LNCaP clone FGC (cell line): ENCODE measurements at regions not wholly inside any gene's neighbourhood (a gene's known extent, or its start where the extent isn't known, plus 50 kb on each side); places are given as distances from the start of the nearest gene placed in this dataset.
A peak's percentile ranks its signal among the peaks of the same experiment; 100 is the strongest.
"Not testable (repeated sequence)": the region's sequence is repeated elsewhere in the genome, so short reads cannot be mapped to it uniquely, and the experiment has no call there.

Experiments
- DNase-seq: peaks from one replicate; pipeline ENCODE4 v3.0.0-alpha.2; 2011; ENCODE audit warnings: low read depth
- H3K4me3 ChIP-seq: 2 replicates; pipeline ENCODE4 v1.5.1; 2011; ENCODE audit warnings: mild to moderate bottlenecking, low read depth, low read length, control low read depth
- TF ChIP-seq, protein P1 (sequence below): IDR thresholded peaks from 2 replicates; pipeline ENCODE4 v1.5.1; 2012; ENCODE audit warnings: mild to moderate bottlenecking; ENCODE audit not compliant: control insufficient read depth, insufficient read depth; ENCODE audit errors: extremely low read depth

DNA sequence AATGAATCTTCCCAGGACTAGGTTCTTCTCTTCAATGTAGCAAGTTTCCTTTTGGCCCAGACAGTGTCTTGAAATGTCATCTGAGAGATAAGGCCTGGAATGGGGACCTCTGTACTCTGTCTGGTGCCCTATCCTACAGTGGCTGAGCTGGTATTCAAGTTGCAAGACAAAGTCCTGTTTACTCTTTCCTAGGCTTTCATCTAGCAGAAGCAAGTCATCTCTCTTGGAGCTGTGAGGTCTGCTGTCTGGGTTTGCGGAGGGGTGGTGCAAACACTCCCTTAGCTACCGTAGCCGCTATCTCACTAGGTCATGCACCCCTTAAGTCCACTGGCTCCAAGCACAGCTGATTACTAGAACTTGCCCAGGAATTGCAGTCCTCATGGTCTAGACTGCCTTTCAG, 149.7 kb upstream of the SLC16A7 start:
- DNase-seq, result no peak
- no peak overlapping the region for H3K4me3 ChIP-seq
- TF ChIP-seq, protein P1, sequence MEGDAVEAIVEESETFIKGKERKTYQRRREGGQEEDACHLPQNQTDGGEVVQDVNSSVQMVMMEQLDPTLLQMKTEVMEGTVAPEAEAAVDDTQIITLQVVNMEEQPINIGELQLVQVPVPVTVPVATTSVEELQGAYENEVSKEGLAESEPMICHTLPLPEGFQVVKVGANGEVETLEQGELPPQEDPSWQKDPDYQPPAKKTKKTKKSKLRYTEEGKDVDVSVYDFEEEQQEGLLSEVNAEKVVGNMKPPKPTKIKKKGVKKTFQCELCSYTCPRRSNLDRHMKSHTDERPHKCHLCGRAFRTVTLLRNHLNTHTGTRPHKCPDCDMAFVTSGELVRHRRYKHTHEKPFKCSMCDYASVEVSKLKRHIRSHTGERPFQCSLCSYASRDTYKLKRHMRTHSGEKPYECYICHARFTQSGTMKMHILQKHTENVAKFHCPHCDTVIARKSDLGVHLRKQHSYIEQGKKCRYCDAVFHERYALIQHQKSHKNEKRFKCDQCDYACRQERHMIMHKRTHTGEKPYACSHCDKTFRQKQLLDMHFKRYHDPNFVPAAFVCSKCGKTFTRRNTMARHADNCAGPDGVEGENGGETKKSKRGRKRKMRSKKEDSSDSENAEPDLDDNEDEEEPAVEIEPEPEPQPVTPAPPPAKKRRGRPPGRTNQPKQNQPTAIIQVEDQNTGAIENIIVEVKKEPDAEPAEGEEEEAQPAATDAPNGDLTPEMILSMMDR, result no peak

DNA sequence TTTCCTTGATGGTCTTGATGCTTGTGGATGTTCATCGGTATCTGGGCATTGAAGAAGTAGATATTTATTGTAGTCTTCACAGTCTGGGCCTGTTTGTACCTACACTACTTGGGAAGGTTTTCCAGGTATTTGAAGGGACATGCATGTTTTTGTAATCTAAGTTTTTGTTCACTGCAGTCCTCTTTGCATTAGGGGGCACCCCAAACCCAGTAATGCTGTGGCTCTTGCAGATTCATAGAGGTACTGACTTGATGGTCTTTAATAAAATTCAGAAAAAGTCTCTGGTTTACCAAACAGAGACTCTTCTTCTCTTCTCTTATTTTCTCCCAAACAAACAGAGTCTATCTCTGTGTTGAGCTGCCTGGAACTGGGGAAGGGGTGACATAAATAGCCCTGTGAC, 150.9 kb upstream of the SLC16A7 start:
- TF ChIP-seq, protein P1, result peak; percentile 29; the same call in 1 of the 2 replicates
- DNase-seq, result no peak
- H3K4me3 ChIP-seq, result no peak overlapping the region

DNA sequence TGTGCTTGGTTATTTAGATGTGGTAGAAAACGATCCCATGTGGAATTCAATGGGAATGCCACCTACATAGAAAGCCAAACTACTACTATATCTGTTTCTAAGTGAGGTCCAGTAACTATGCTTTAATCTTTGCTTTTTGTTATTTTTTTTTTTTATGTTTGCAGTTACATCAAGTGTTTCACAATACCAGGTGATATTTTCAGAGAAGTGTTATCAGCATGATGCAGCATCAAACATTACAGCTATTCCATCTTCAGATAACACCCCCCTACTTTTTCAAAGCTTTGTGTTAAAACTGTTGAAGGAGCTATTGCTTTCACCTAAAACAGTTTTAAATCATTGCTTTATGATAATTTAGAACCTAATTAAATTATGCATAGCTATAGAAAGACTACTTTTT, 163.8 kb upstream of the SLC16A7 start:
- TF ChIP-seq, protein P1, result no peak
- no peak overlapping the region for H3K4me3 ChIP-seq
- no peak for DNase-seq

DNA sequence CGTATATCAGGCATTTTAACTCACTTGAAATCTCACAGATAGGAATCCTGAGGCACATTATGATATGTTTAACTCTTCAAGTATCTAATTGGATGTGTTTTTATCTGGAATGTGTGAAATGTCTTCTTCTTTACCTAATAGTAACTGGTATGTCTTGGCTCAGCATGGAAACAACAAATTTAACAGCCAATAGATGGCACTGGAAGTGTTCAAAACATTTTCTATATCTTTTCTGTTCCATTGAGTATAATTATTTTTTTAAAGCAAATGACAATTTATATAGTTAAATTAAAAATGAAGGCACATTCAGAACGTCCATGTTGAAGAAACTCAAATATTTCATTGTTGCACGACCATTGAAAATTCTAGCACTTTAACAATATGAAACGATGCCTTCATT, 164.6 kb upstream of the SLC16A7 start:
- no peak overlapping the region for H3K4me3 ChIP-seq
- DNase-seq, result peak; percentile 14
- TF ChIP-seq, protein P1, result peak; percentile 63

DNA sequence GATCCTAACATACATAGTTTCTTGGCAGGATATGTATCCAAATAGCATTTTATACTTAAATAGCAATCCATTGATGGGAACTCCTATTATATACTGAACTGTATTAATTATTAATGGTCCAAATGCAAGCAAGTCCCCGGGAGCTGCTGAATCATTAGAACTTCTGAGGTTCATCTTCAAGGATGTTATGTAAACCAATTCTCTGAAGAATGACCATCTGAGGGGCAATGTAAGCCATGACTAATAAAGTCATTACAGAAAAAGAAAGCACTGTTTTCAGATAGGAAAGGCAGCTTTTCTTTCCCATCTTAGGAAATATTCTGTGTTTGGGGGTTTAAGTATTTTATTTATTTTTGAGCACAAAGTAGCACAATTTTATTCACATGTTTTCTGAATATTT, 166.1 kb upstream of the SLC16A7 start:
- TF ChIP-seq, protein P1, result no peak
- no peak overlapping the region for H3K4me3 ChIP-seq
- DNase-seq, result no peak

DNA sequence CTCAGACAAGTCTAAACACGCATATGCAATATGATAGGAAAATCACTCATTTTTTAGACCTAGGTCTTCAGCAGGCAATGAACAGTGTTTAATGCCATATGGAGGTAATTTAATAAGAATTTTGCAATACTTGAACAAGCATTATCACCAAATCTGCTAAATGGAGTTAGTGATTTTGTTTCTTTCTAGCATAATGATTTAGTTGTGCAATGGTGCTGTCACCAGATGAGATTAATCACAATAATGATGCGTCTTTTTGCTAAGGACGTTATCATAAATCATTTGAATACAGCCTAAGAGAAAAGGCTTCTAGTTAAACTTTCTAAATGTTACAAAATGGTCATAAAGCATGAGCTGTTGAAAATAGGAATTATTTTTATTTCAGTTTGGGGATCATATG, 170.0 kb upstream of the SLC16A7 start:
- no peak overlapping the region for H3K4me3 ChIP-seq
- no peak for DNase-seq
- TF ChIP-seq, protein P1, result no peak

DNA sequence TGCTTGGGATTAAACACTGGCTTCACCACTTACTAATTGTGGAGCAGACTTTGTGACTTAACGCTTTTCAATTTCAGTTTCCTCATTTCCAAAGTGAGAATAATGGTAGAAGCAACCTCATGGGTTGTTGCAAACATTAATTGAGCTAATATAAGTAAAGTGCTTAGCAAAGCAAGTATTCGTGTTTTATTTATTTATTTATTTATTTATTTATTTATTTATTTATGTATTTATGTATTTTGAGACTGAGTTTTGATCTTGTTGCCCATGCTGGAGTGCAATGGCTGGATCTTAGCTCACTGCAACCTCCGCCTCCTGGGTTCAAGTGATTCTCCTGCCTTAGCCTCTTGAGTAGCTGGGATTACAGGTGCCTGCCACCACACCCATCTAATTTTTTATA, 171.2 kb upstream of the SLC16A7 start:
- not testable (repeated sequence) for DNase-seq, H3K4me3 ChIP-seq
